AG04450 (cell line): ENCODE measurements at regions not wholly inside any gene's neighbourhood (a gene's known extent, or its start where the extent isn't known, plus 50 kb on each side); places are given as distances from the start of the nearest gene placed in this dataset.

Experiments used
- CTCF ChIA-PET: fragments of 300-600, 350-600 bp; formaldehyde crosslinking; extraction: SDS; loops from one replicate; lab custom pipeline; 2022; ENCODE audit warnings: antibody characterized with exemption, inconsistent platforms; lab: Charles Lee
- POLR2A ChIA-PET: fragments of 350-600 bp; formaldehyde crosslinking; extraction: SDS; loops from one replicate; lab custom pipeline; 2021; ENCODE audit warnings: antibody characterized with exemption, inconsistent platforms; lab: Yijun Ruan, JAX
- DNase-seq: peaks from one replicate; pipeline ENCODE4 v3.0.0-alpha.2; 2011; ENCODE audit warnings: low read depth, low spot score
- H3K27ac ChIP-seq: one replicate; pipeline ENCODE4 v1.5.1; 2012; ENCODE audit warnings: low read depth, low read length, control low read depth
- H3K27me3 ChIP-seq: one replicate; pipeline ENCODE4 v1.6.0; 2012; ENCODE audit warnings: low read length; ENCODE audit not compliant: control insufficient read depth, insufficient read depth
- H3K4me3 ChIP-seq: 2 replicates; pipeline ENCODE4 v1.5.1; 2011; ENCODE audit warnings: mild to moderate bottlenecking, low read depth, low read length, control low read depth
- H3K9me3 ChIP-seq: 2 replicates; pipeline ENCODE4 v1.5.1; 2012; ENCODE audit warnings: low read length; ENCODE audit not compliant: control insufficient read depth, insufficient read depth
- CTCF ChIP-seq: IDR thresholded peaks from 2 replicates; pipeline ENCODE4 v1.5.1; 2011; ENCODE audit warnings: low read depth, low read length, control low read depth, inconsistent platforms

- no peak for TF ChIP-seq CTCF
- H3K27ac ChIP-seq = no peak overlapping the region
- ChIA-PET CTCF (no interaction called here), POLR2A (no interaction called here)
- H3K27me3 ChIP-seq = no peaks in the 10 kb centered on the region
- peaks cover 35% of the 10 kb centered on the region for H3K9me3 ChIP-seq
- H3K4me3 ChIP-seq = no peak overlapping the region
- DNase-seq = no peak
Observed at GRCh38 chr5:4906786-4907185, 233.3 kb upstream of the ADAMTS16 start.

- no peak for TF ChIP-seq CTCF
- Histone ChIP-seq H3K27ac (no peak overlapping the region), H3K4me3 (no peak overlapping the region), H3K9me3 (peaks cover 39% of the 10 kb centered on the region), H3K27me3 (no peaks in the 10 kb centered on the region)
- CTCF ChIA-PET = no interaction called here
- no peak for DNase-seq
- POLR2A ChIA-PET = no interaction called here
Observed at GRCh38 chr5:4907571-4907970, 232.6 kb upstream of the ADAMTS16 start.

GRCh38 chr5:4909086-4909485 is 231.0 kb upstream of the ADAMTS16 start:
- no peak overlapping the region for H3K27ac ChIP-seq
- CTCF ChIA-PET = no interaction called here
- peaks cover 37% of the 10 kb centered on the region for H3K9me3 ChIP-seq
- no peak for DNase-seq
- POLR2A ChIA-PET = no interaction called here
- TF ChIP-seq CTCF = no peak
- H3K27me3 ChIP-seq = no peaks in the 10 kb centered on the region
- H3K4me3 ChIP-seq = no peak overlapping the region

- H3K27me3 ChIP-seq = no peaks in the 10 kb centered on the region
- ChIA-PET POLR2A (no interaction called here), CTCF (no interaction called here)
- H3K9me3 ChIP-seq = peaks cover 25% of the 10 kb centered on the region
- DNase-seq = no peak
- H3K27ac ChIP-seq = no peak overlapping the region
- TF ChIP-seq CTCF = no peak
- no peak overlapping the region for H3K4me3 ChIP-seq
Observed at GRCh38 chr5:4911646-4912403, 228.3 kb upstream of the ADAMTS16 start.

- H3K9me3 ChIP-seq = peaks cover 27% of the 10 kb centered on the region; the same call in 1 of the 2 replicates
- DNase-seq = no peak
- no peaks in the 10 kb centered on the region for H3K27me3 ChIP-seq
- no peak overlapping the region for H3K4me3 ChIP-seq
- CTCF ChIA-PET = no interaction called here
- TF ChIP-seq CTCF = no peak
- H3K27ac ChIP-seq = no peak overlapping the region
- POLR2A ChIA-PET = no interaction called here
Observed at GRCh38 chr5:4921929-4922328, 218.2 kb upstream of the ADAMTS16 start.
